ENCODE measurements at regions not wholly inside any gene's neighbourhood (a gene's known extent, or its start where the extent isn't known, plus 50 kb on each side); places are given as distances from the start of the nearest gene placed in this dataset.

- H3K79me2 ChIP-seq (ENCODE audit: control insufficient read depth, insufficient read depth, low read length): no peaks in the 10 kb centered on the region
- H3K4me2 ChIP-seq (ENCODE audit: extremely low read depth, insufficient read depth, low read length): no peak overlapping the region
- H4K20me1 ChIP-seq (ENCODE audit: control insufficient read depth, extremely low read depth, insufficient read depth, low read length): no peaks in the 10 kb centered on the region
- no peaks in the 10 kb centered on the region for H3K4me1 ChIP-seq (ENCODE audit: control insufficient read depth, extremely low read depth, insufficient read depth, low read length)
- H3K36me3 ChIP-seq (ENCODE audit: control insufficient read depth, insufficient read depth, low read length): no peaks in the 10 kb centered on the region
- DNase-seq (ENCODE audit: low read depth in 2 of 2): no peak
- no peak for TF ChIP-seq EZH2 (IDR thresholded peaks at IDR 0.05; ENCODE audit: low read length, missing control alignments)
- TF ChIP-seq CTCF (conservative IDR thresholded peaks at IDR 0.05 in 1 of 2, IDR thresholded peaks at IDR 0.05 in 1 of 2; ENCODE audit: low read depth in 1 of 2, low read length in 2 of 2): no peak
- H3K27me3 ChIP-seq (ENCODE audit: control insufficient read depth, insufficient read depth, low read length): no peaks in the 10 kb centered on the region
- no peak overlapping the region for H2AFZ ChIP-seq (ENCODE audit: low read length)
- H3K4me3 ChIP-seq (replicated peaks in 1 of 4; ENCODE audit: control extremely low read depth in 1 of 4, insufficient read depth in 1 of 4, low read depth in 3 of 4, low read length in 4 of 4): no peak overlapping the region
- no peaks in the 10 kb centered on the region for H3K9me3 ChIP-seq (ENCODE audit: control insufficient read depth, insufficient read depth, low read depth, low read length)
- no peak overlapping the region for H3K27ac ChIP-seq (ENCODE audit: insufficient read depth, low read length)
- H3K9ac ChIP-seq (ENCODE audit: insufficient read depth, low read length): no peak overlapping the region
Measured at GRCh38 chr18:43588838-43589237, 311.5 kb upstream of the SYT4 start.

GRCh38 chr18:43589611-43590151 lies 312.4 kb upstream of the SYT4 start:
- TF ChIP-seq CTCF (conservative IDR thresholded peaks at IDR 0.05 in 1 of 2, IDR thresholded peaks at IDR 0.05 in 1 of 2; ENCODE audit: low read depth in 1 of 2, low read length in 2 of 2) (no peak), EZH2 (IDR thresholded peaks at IDR 0.05; ENCODE audit: low read length, missing control alignments) (no peak)
- no peak overlapping the region for H3K4me3 ChIP-seq (replicated peaks in 1 of 4; ENCODE audit: control extremely low read depth in 1 of 4, insufficient read depth in 1 of 4, low read depth in 3 of 4, low read length in 4 of 4)
- no peak for DNase-seq (ENCODE audit: low read depth in 2 of 2)
- H3K27me3 ChIP-seq (ENCODE audit: control insufficient read depth, insufficient read depth, low read length): no peaks in the 10 kb centered on the region
- no peak overlapping the region for H3K4me2 ChIP-seq (ENCODE audit: extremely low read depth, insufficient read depth, low read length)
- H3K27ac ChIP-seq (ENCODE audit: insufficient read depth, low read length): no peak overlapping the region
- no peaks in the 10 kb centered on the region for H4K20me1 ChIP-seq (ENCODE audit: control insufficient read depth, extremely low read depth, insufficient read depth, low read length)
- no peaks in the 10 kb centered on the region for H3K79me2 ChIP-seq (ENCODE audit: control insufficient read depth, insufficient read depth, low read length)
- H3K4me1 ChIP-seq (ENCODE audit: control insufficient read depth, extremely low read depth, insufficient read depth, low read length): no peaks in the 10 kb centered on the region
- H3K36me3 ChIP-seq (ENCODE audit: control insufficient read depth, insufficient read depth, low read length): no peaks in the 10 kb centered on the region
- no peaks in the 10 kb centered on the region for H3K9me3 ChIP-seq (ENCODE audit: control insufficient read depth, insufficient read depth, low read depth, low read length)
- no peak overlapping the region for H2AFZ ChIP-seq (ENCODE audit: low read length)
- no peak overlapping the region for H3K9ac ChIP-seq (ENCODE audit: insufficient read depth, low read length)

GRCh38 chr18:43590182-43590903 lies 313.1 kb upstream of the SYT4 start:
- H3K4me2 ChIP-seq (ENCODE audit: extremely low read depth, insufficient read depth, low read length): no peak overlapping the region
- H3K36me3 ChIP-seq (ENCODE audit: control insufficient read depth, insufficient read depth, low read length): no peaks in the 10 kb centered on the region
- no peaks in the 10 kb centered on the region for H4K20me1 ChIP-seq (ENCODE audit: control insufficient read depth, extremely low read depth, insufficient read depth, low read length)
- H3K4me1 ChIP-seq (ENCODE audit: control insufficient read depth, extremely low read depth, insufficient read depth, low read length): no peaks in the 10 kb centered on the region
- no peak overlapping the region for H3K27ac ChIP-seq (ENCODE audit: insufficient read depth, low read length)
- DNase-seq (ENCODE audit: low read depth in 2 of 2): no peak
- no peaks in the 10 kb centered on the region for H3K9me3 ChIP-seq (ENCODE audit: control insufficient read depth, insufficient read depth, low read depth, low read length)
- no peak for TF ChIP-seq CTCF (conservative IDR thresholded peaks at IDR 0.05 in 1 of 2, IDR thresholded peaks at IDR 0.05 in 1 of 2; ENCODE audit: low read depth in 1 of 2, low read length in 2 of 2)
- no peak for TF ChIP-seq EZH2 (IDR thresholded peaks at IDR 0.05; ENCODE audit: low read length, missing control alignments)
- no peaks in the 10 kb centered on the region for H3K79me2 ChIP-seq (ENCODE audit: control insufficient read depth, insufficient read depth, low read length)
- no peak overlapping the region for H2AFZ ChIP-seq (ENCODE audit: low read length)
- H3K27me3 ChIP-seq (ENCODE audit: control insufficient read depth, insufficient read depth, low read length): no peaks in the 10 kb centered on the region
- H3K4me3 ChIP-seq (replicated peaks in 1 of 4; ENCODE audit: control extremely low read depth in 1 of 4, insufficient read depth in 1 of 4, low read depth in 3 of 4, low read length in 4 of 4): no peak overlapping the region
- H3K9ac ChIP-seq (ENCODE audit: insufficient read depth, low read length): no peak overlapping the region
